HUES64 (cell line): ENCODE measurements at regions not wholly inside any gene's neighbourhood (a gene's known extent, or its start where the extent isn't known, plus 50 kb on each side); places are given as distances from the start of the nearest gene placed in this dataset.

Experiments used
- H3K27ac ChIP-seq: 2 replicates; pipeline ENCODE4 v1.7.0; 2013; ENCODE audit warnings: low read depth, low read length, inconsistent platforms
- H3K27me3 ChIP-seq: 2 replicates; pipeline ENCODE4 v1.6.1; 2013; ENCODE audit warnings: mild to moderate bottlenecking, low read length; ENCODE audit not compliant: insufficient read depth
- H3K36me3 ChIP-seq: 2 replicates; pipeline ENCODE4 v1.6.1; 2013; ENCODE audit warnings: mild to moderate bottlenecking, low read length; ENCODE audit not compliant: insufficient read depth
- H3K4me1 ChIP-seq: 2 replicates; pipeline ENCODE4 v1.6.1; 2013; ENCODE audit warnings: mild to moderate bottlenecking, low read length, moderate library complexity; ENCODE audit not compliant: insufficient read depth
- H3K4me3 ChIP-seq: 2 replicates; pipeline ENCODE4 v1.5.1; 2013; ENCODE audit warnings: mild to moderate bottlenecking, low read length, moderate library complexity
- H3K9ac ChIP-seq: 2 replicates; pipeline ENCODE4 v1.6.1; 2013; ENCODE audit warnings: mild to moderate bottlenecking, low read depth, low read length
- H3K9me3 ChIP-seq: 2 replicates; pipeline ENCODE4 v1.6.1; 2013; ENCODE audit warnings: low read depth, low read length; ENCODE audit not compliant: insufficient read depth
- WGBS: fragments of 150-250, 120-280 bp; methylation state at CpG from one replicate; pipeline ENCODE4 v1.1.7; 2013; ENCODE audit warnings: missing lambda C conversion rate; 5-methylcytosine and 5-hydroxymethylcytosine counted together

GRCh38 chr10:63077800-63078199, 55.3 kb upstream of the NRBF2 start:
- H3K27me3 ChIP-seq, result no peaks in the 10 kb centered on the region
- H3K4me1 ChIP-seq, result no peaks in the 10 kb centered on the region
- H3K9me3 ChIP-seq, result no peaks in the 10 kb centered on the region
- no peak overlapping the region for H3K27ac ChIP-seq
- 97% methylated on average over 4 of the region's 4 CpGs for WGBS
- H3K36me3 ChIP-seq, result no peaks in the 10 kb centered on the region
- H3K4me3 ChIP-seq, result no peak overlapping the region
- no peak overlapping the region for H3K9ac ChIP-seq

GRCh38 chr10:63072951-63073350, 60.2 kb upstream of the NRBF2 start:
- Histone ChIP-seq H3K9ac (no peak overlapping the region), H3K36me3 (no peaks in the 10 kb centered on the region), H3K4me3 (no peak overlapping the region), H3K4me1 (no peaks in the 10 kb centered on the region), H3K27me3 (no peaks in the 10 kb centered on the region), H3K9me3 (no peaks in the 10 kb centered on the region), H3K27ac (no peak overlapping the region)
- WGBS, result 87% methylated on average over 11 of the region's 11 CpGs

GRCh38 chr10:63071145-63071544, 62.0 kb upstream of the NRBF2 start:
- no peak overlapping the region for H3K27ac ChIP-seq
- H3K4me1 ChIP-seq, result no peaks in the 10 kb centered on the region
- no peaks in the 10 kb centered on the region for H3K9me3 ChIP-seq
- H3K4me3 ChIP-seq, result no peak overlapping the region
- no peak overlapping the region for H3K9ac ChIP-seq
- H3K27me3 ChIP-seq, result no peaks in the 10 kb centered on the region
- no peaks in the 10 kb centered on the region for H3K36me3 ChIP-seq
- WGBS, result 94% methylated on average over 11 of the region's 11 CpGs

- H3K4me1 ChIP-seq, result peaks cover 7% of the 10 kb centered on the region; the same call in 1 of the 2 replicates
- no peak overlapping the region for H3K9ac ChIP-seq
- 100% methylated on average over 1 of the region's 1 CpG for WGBS
- no peaks in the 10 kb centered on the region for H3K27me3 ChIP-seq
- H3K9me3 ChIP-seq, result no peaks in the 10 kb centered on the region
- no peak overlapping the region for H3K4me3 ChIP-seq
- no peak overlapping the region for H3K27ac ChIP-seq
- H3K36me3 ChIP-seq, result no peaks in the 10 kb centered on the region
Observed at GRCh38 chr10:63069318-63069717, 63.8 kb upstream of the NRBF2 start.

- H3K27me3 ChIP-seq, result no peaks in the 10 kb centered on the region
Observed at GRCh38 chr10:63068246-63068645, 64.9 kb upstream of the NRBF2 start.

GRCh38 chr10:63066606-63067005, 66.5 kb upstream of the NRBF2 start:
- H3K36me3 ChIP-seq, result no peaks in the 10 kb centered on the region
- H3K4me1 ChIP-seq, result peaks cover 12% of the 10 kb centered on the region; the same call in 1 of the 2 replicates
- H3K9ac ChIP-seq, result no peak overlapping the region
- WGBS, result 95% methylated on average over 5 of the region's 5 CpGs
- H3K4me3 ChIP-seq, result no peak overlapping the region
- no peaks in the 10 kb centered on the region for H3K9me3 ChIP-seq
- H3K27me3 ChIP-seq, result no peaks in the 10 kb centered on the region
- H3K27ac ChIP-seq, result no peak overlapping the region

More at GRCh38 chr10:63068246-63068645, 64.9 kb upstream of the NRBF2 start:
- H3K27ac ChIP-seq, result no peak overlapping the region
- H3K9me3 ChIP-seq, result no peaks in the 10 kb centered on the region
- H3K9ac ChIP-seq, result no peak overlapping the region
- H3K4me3 ChIP-seq, result no peak overlapping the region
- WGBS, result 93% methylated on average over 7 of the region's 7 CpGs
- no peaks in the 10 kb centered on the region for H3K36me3 ChIP-seq
- H3K4me1 ChIP-seq, result peaks cover 12% of the 10 kb centered on the region; the same call in 1 of the 2 replicates

GRCh38 chr10:63064706-63065105, 68.4 kb upstream of the NRBF2 start:
- 91% methylated on average over 2 of the region's 4 CpGs for WGBS
- peaks cover 12% of the 10 kb centered on the region; the same call in 1 of the 2 replicates for H3K4me1 ChIP-seq
- no peak overlapping the region for H3K4me3 ChIP-seq
- no peaks in the 10 kb centered on the region for H3K9me3 ChIP-seq
- H3K9ac ChIP-seq, result no peak overlapping the region
- no peak overlapping the region for H3K27ac ChIP-seq
- no peaks in the 10 kb centered on the region for H3K27me3 ChIP-seq
- no peaks in the 10 kb centered on the region for H3K36me3 ChIP-seq

GRCh38 chr10:63058236-63058635, 74.9 kb upstream of the NRBF2 start:
- Histone ChIP-seq H3K9ac (no peak overlapping the region), H3K4me3 (no peak overlapping the region), H3K27ac (no peak overlapping the region), H3K36me3 (no peaks in the 10 kb centered on the region), H3K9me3 (no peaks in the 10 kb centered on the region; the same call in 1 of the 2 replicates), H3K27me3 (no peaks in the 10 kb centered on the region), H3K4me1 (peaks cover 12% of the 10 kb centered on the region)

- no peak overlapping the region for H3K4me3 ChIP-seq
- H3K27me3 ChIP-seq, result no peaks in the 10 kb centered on the region
- no peaks in the 10 kb centered on the region for H3K36me3 ChIP-seq
- no peaks in the 10 kb centered on the region; the same call in 1 of the 2 replicates for H3K9me3 ChIP-seq
- no peak overlapping the region for H3K9ac ChIP-seq
- WGBS, result 74% methylated on average over 10 of the region's 10 CpGs
- H3K27ac ChIP-seq, result no peak overlapping the region
- H3K4me1 ChIP-seq, result peaks cover 12% of the 10 kb centered on the region
Observed at GRCh38 chr10:63057509-63057908, 75.6 kb upstream of the NRBF2 start.

GRCh38 chr10:63055705-63056104, 77.4 kb upstream of the NRBF2 start:
- Histone ChIP-seq H3K9ac (no peak overlapping the region), H3K9me3 (no peaks in the 10 kb centered on the region; the same call in 1 of the 2 replicates), H3K4me3 (no peak overlapping the region), H3K36me3 (no peaks in the 10 kb centered on the region), H3K4me1 (peaks cover 12% of the 10 kb centered on the region), H3K27ac (no peak overlapping the region), H3K27me3 (no peaks in the 10 kb centered on the region)
- 68% methylated on average over 3 of the region's 3 CpGs for WGBS

GRCh38 chr10:63054889-63055611, 78.1 kb upstream of the NRBF2 start:
- Histone ChIP-seq H3K36me3 (no peaks in the 10 kb centered on the region), H3K27ac (no peak overlapping the region), H3K9ac (no peak overlapping the region), H3K9me3 (no peaks in the 10 kb centered on the region; the same call in 1 of the 2 replicates), H3K4me3 (no peak overlapping the region), H3K27me3 (no peaks in the 10 kb centered on the region), H3K4me1 (peaks cover 12% of the 10 kb centered on the region)

GRCh38 chr10:63052083-63052482, 81.0 kb upstream of the NRBF2 start:
- Histone ChIP-seq H3K27ac (no peak overlapping the region), H3K36me3 (no peaks in the 10 kb centered on the region), H3K4me3 (no peak overlapping the region), H3K9ac (no peak overlapping the region), H3K4me1 (no peaks in the 10 kb centered on the region), H3K9me3 (no peaks in the 10 kb centered on the region; the same call in 1 of the 2 replicates), H3K27me3 (no peaks in the 10 kb centered on the region)
- WGBS, result 93% methylated on average over 5 of the region's 6 CpGs
